ENCODE measurements at regions not wholly inside any gene's neighbourhood (a gene's known extent, or its start where the extent isn't known, plus 50 kb on each side); places are given as distances from the start of the nearest gene placed in this dataset.

- no peak for TF ChIP-seq SNAPC2 (CRISPR knock-in tag; IDR thresholded peaks at IDR 0.05)
- no peak for TF ChIP-seq NFIC (IDR thresholded peaks at IDR 0.05; ENCODE audit: low read length)
- TF ChIP-seq ZNF33A (CRISPR knock-in tag; IDR thresholded peaks at IDR 0.05; ENCODE audit: borderline replicate concordance): no peak
- no peak for TF ChIP-seq CTCF (CRISPR knock-in tag; IDR thresholded peaks at IDR 0.05)
- TF ChIP-seq FOXP4 (CRISPR knock-in tag; IDR thresholded peaks at IDR 0.05): no peak
- TF ChIP-seq TSC22D2 (CRISPR knock-in tag; IDR thresholded peaks at IDR 0.05; ENCODE audit: borderline replicate concordance): no peak
- no peak for TF ChIP-seq TCF12 (IDR thresholded peaks at IDR 0.05)
- no peak for TF ChIP-seq TCF12 (CRISPR knock-in tag; IDR thresholded peaks at IDR 0.05)
- no peak for TF ChIP-seq PHB2 (IDR thresholded peaks at IDR 0.05; ENCODE audit: partially characterized antibody)
- no peak for TF ChIP-seq TAF1 (CRISPR knock-in tag; IDR thresholded peaks at IDR 0.05)
Observed at GRCh38 chr5:1651250-1651649, 127.5 kb upstream of the LPCAT1 start.

Data from HepG2 (cell line).